H1 (cell line): ENCODE measurements at regions not wholly inside any gene's neighbourhood (a gene's known extent, or its start where the extent isn't known, plus 50 kb on each side); places are given as distances from the start of the nearest gene placed in this dataset.

Source experiments
- CTCF ChIA-PET: fragments of 300-600 bp; sonication (Branson Sonifier 250); formaldehyde crosslinking; loops from one replicate; lab custom pipeline; 2021; ENCODE audit not compliant: partially characterized antibody; lab: Charles Lee
- POLR2A ChIA-PET: fragments of 300-600 bp; sonication (Branson Sonifier 250); formaldehyde crosslinking; loops from one replicate; lab custom pipeline; 2021; ENCODE audit warnings: inconsistent platforms; ENCODE audit not compliant: partially characterized antibody; lab: Charles Lee
- DNase-seq, 2 experiments: peaks; one replicate each; pipeline versions ENCODE4 v3.0.0 to v3.0.0-alpha.2; 2010 to 2022; ENCODE audit warnings: low spot score in 2 of 2, low read depth in 1 of 2, mixed read lengths in 1 of 2
- FAIRE-seq: peaks from 2 replicates; lab custom pipeline; 2011; peaks lifted over from hg19 to GRCh38; lab: Jason Lieb, UNC
- H2AFZ ChIP-seq: 2 replicates; pipeline ENCODE4 v1.8.1; 2012; ENCODE audit warnings: low read length, inconsistent platforms
- H2AK5ac ChIP-seq: 2 replicates; pipeline ENCODE4 v1.6.1; 2013; ENCODE audit warnings: low read depth, low read length
- H2BK120ac ChIP-seq: replicated peaks from 2 replicates; pipeline ENCODE3; 2013; ENCODE audit warnings: low read depth, low read length, inconsistent platforms
- H2BK12ac ChIP-seq: 2 replicates; pipeline ENCODE4 v1.6.1; 2013; ENCODE audit warnings: low read depth, low read length
- H2BK15ac ChIP-seq: 2 replicates; pipeline ENCODE4 v1.6.1; 2013; ENCODE audit warnings: low read length
- H2BK20ac ChIP-seq: 2 replicates; pipeline ENCODE4 v1.6.1; 2013; ENCODE audit warnings: low read length
- H2BK5ac ChIP-seq: 2 replicates; pipeline ENCODE4 v1.6.1; 2013; ENCODE audit warnings: low read depth, low read length
- H3K14ac ChIP-seq: 2 replicates; pipeline ENCODE4 v1.6.1; 2013; ENCODE audit warnings: inconsistent platforms; ENCODE audit not compliant: insufficient read length
- H3K18ac ChIP-seq: 2 replicates; pipeline ENCODE4 v1.6.1; 2013; ENCODE audit warnings: low read length; ENCODE audit errors: extremely low read depth
- H3K23ac ChIP-seq: 2 replicates; pipeline ENCODE4 v1.6.1; 2013; ENCODE audit warnings: inconsistent platforms; ENCODE audit not compliant: insufficient read length
- H3K23me2 ChIP-seq: 2 replicates; pipeline ENCODE4 v1.6.1; 2013; ENCODE audit warnings: low read depth, low read length
- H3K27ac ChIP-seq: 2 replicates; pipeline ENCODE4 v1.6.1; 2011; ENCODE audit warnings: low read depth, low read length, inconsistent platforms
- H3K27me3 ChIP-seq, 4 experiments: replicated peaks in 1 of 4; 1 replicate in 1 of 4; 2 replicates in 3 of 4; pipeline versions ENCODE4 v1.6.1 to v1.8.1; 2011 to 2013; ENCODE audit warnings: low read length in 3 of 4, mild to moderate bottlenecking in 3 of 4, inconsistent platforms in 2 of 4, mixed read lengths in 2 of 4, moderate library complexity in 1 of 4; ENCODE audit not compliant: control insufficient read depth in 3 of 4, insufficient read depth in 3 of 4; ENCODE audit errors: extremely low read depth in 1 of 4
- H3K36me3 ChIP-seq, 4 experiments: 2 replicates each; pipeline versions ENCODE4 v1.6.1 to v1.8.1; 2011 to 2013; ENCODE audit warnings: mild to moderate bottlenecking in 4 of 4, low read length in 3 of 4, moderate library complexity in 2 of 4, control low read depth in 1 of 4, inconsistent platforms in 1 of 4; ENCODE audit not compliant: insufficient read depth in 4 of 4, control insufficient read depth in 2 of 4
- H3K4ac ChIP-seq: replicated peaks from 2 replicates; pipeline ENCODE3; 2013; ENCODE audit warnings: low read length, low read depth, mixed read lengths, inconsistent platforms; ENCODE audit not compliant: insufficient read length
- H3K4me1 ChIP-seq, 4 experiments: replicated peaks in 1 of 4; 1 replicate in 1 of 4; 2 replicates in 3 of 4; pipeline versions ENCODE4 v1.6.1 to v1.8.1; 2011 to 2013; ENCODE audit warnings: low read length in 3 of 4, inconsistent platforms in 2 of 4, mixed read lengths in 1 of 4; ENCODE audit not compliant: insufficient read depth in 4 of 4, control insufficient read depth in 3 of 4
- H3K4me2 ChIP-seq, 2 experiments: 2 replicates each; pipeline versions ENCODE4 v1.6.1 to v1.8.1; 2011 to 2013; ENCODE audit warnings: low read depth in 2 of 2, low read length in 2 of 2, control low read depth in 1 of 2, inconsistent platforms in 1 of 2, mild to moderate bottlenecking in 1 of 2; ENCODE audit not compliant: insufficient read depth in 1 of 2
- H3K4me3 ChIP-seq, 4 experiments: fragments of 200-600, 300-600 bp in 1 of 4; sonication (generic), shearing (Covaris generic), sonication (Bioruptor Twin) in 1 of 4; 2 replicates each; pipeline versions ENCODE4 v1.5.1 to v1.8.1; 2011 to 2016; ENCODE audit warnings: low read length in 4 of 4, low read depth in 3 of 4, control low read depth in 2 of 4, inconsistent platforms in 2 of 4, mild to moderate bottlenecking in 2 of 4, mixed read lengths in 1 of 4, moderate library complexity in 1 of 4; ENCODE audit not compliant: insufficient read depth in 2 of 4; ENCODE audit errors: extremely low read depth in 1 of 4
- H3K56ac ChIP-seq: replicated peaks from 2 replicates; pipeline ENCODE3; 2013; ENCODE audit warnings: low read depth, mild to moderate bottlenecking, mixed read lengths, low read length, inconsistent platforms; ENCODE audit not compliant: insufficient read length
- H3K79me1 ChIP-seq: 2 replicates; pipeline ENCODE4 v1.6.1; 2013; ENCODE audit warnings: low read depth, low read length, control low read depth
- H3K79me2 ChIP-seq, 2 experiments: 2 replicates each; pipeline versions ENCODE4 v1.6.1 to v1.8.1; 2012 to 2013; ENCODE audit warnings: low read length in 2 of 2, mild to moderate bottlenecking in 2 of 2, inconsistent platforms in 1 of 2; ENCODE audit not compliant: insufficient read depth in 2 of 2, control insufficient read depth in 1 of 2
- H3K9ac ChIP-seq, 4 experiments: replicated peaks in 1 of 4; 1 replicate in 1 of 4; 2 replicates in 3 of 4; pipeline versions ENCODE4 v1.6.1 to v1.8.1; 2011 to 2013; ENCODE audit warnings: low read depth in 3 of 4, low read length in 3 of 4, control low read depth in 2 of 4, mild to moderate bottlenecking in 2 of 4, moderate library complexity in 2 of 4, inconsistent platforms in 1 of 4; ENCODE audit errors: extremely low read depth in 1 of 4
- H3K9me3 ChIP-seq, 2 experiments: 2 replicates each; pipeline versions ENCODE4 v1.6.1 to v1.8.1; 2012 to 2013; ENCODE audit warnings: mild to moderate bottlenecking in 2 of 2, moderate library complexity in 2 of 2, control low read depth in 1 of 2, inconsistent platforms in 1 of 2, low read depth in 1 of 2, low read length in 1 of 2, mixed read lengths in 1 of 2; ENCODE audit not compliant: insufficient read depth in 2 of 2
- H4K20me1 ChIP-seq, 2 experiments: replicated peaks in 1 of 2; 2 replicates each; pipeline versions ENCODE3 to v1.8.1; 2011 to 2013; ENCODE audit warnings: inconsistent platforms in 2 of 2, low read length in 2 of 2, mild to moderate bottlenecking in 1 of 2; ENCODE audit not compliant: insufficient read depth in 2 of 2, control insufficient read depth in 1 of 2
- H4K5ac ChIP-seq: 2 replicates; pipeline ENCODE4 v1.6.1; 2013; ENCODE audit warnings: low read length, low read depth, mixed read lengths, inconsistent platforms; ENCODE audit not compliant: insufficient read length
- H4K8ac ChIP-seq: 2 replicates; pipeline ENCODE4 v1.8.0; 2013; ENCODE audit warnings: mild to moderate bottlenecking, moderate library complexity, low read length, inconsistent platforms; ENCODE audit not compliant: insufficient read depth; ENCODE audit errors: extremely low read depth
- H4K91ac ChIP-seq: replicated peaks from 2 replicates; pipeline ENCODE3; 2013; ENCODE audit warnings: low read length, mixed read lengths, inconsistent platforms; ENCODE audit not compliant: insufficient read length
- TEAD4 ChIP-seq: IDR thresholded peaks from 2 replicates; pipeline ENCODE4 v1.6.1; 2012; ENCODE audit warnings: low read depth, low read length, inconsistent platforms, mixed read lengths
- WGBS, 2 experiments: shearing (Covaris generic) in 1 of 2; methylation state at CpG; one replicate each; pipeline versions ENCODE4 v1.1.6 to v1.1.7; 2013 to 2015; ENCODE audit warnings: low lambda C conversion rate in 2 of 2, mixed read lengths in 2 of 2, inconsistent platforms in 1 of 2, low coverage in 1 of 2, missing lambda C conversion rate in 1 of 2; ENCODE audit not compliant: insufficient replicate concordance in 2 of 2, insufficient coverage in 1 of 2, insufficient read length in 1 of 2; ENCODE audit errors: extremely low coverage in 1 of 2, missing lambda C conversion rate in 1 of 2; 5-methylcytosine and 5-hydroxymethylcytosine counted together

DNA sequence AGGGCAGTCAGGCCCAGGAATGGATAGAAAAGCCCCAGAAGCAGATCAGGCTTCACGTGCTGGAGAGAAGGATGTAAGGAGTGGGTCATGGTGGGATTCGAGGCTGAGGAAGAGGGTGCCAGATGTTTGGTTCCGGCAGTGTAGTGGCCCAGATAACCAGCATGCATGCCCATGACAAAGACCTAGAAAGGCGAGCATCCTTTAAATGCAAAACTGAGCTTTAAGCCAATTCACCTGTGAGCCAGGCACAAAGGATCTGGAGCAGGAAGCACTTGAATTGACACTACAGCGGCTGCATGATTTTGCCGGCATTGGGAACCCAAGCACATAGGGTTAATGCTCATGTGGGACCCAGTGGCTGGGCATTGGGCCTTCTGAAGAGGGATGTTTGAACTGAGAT, 185.5 kb downstream of the TRIM29 start:
- no peak overlapping the region for H2BK12ac ChIP-seq
- no peak overlapping the region for H3K56ac ChIP-seq
- no peak overlapping the region for H4K8ac ChIP-seq
- H3K4me2 ChIP-seq, result no peak overlapping the region
- no peak for TF ChIP-seq TEAD4
- no peak overlapping the region for H2BK120ac ChIP-seq
- no peaks in the 10 kb centered on the region for H4K20me1 ChIP-seq
- no peak for FAIRE-seq
- H2BK20ac ChIP-seq, result no peak overlapping the region
- H4K91ac ChIP-seq, result no peak overlapping the region
- H3K79me1 ChIP-seq, result no peaks in the 10 kb centered on the region
- no peaks in the 10 kb centered on the region for H3K36me3 ChIP-seq
- no peak for DNase-seq
- peaks cover 0 to 6% (median 2%) of the 10 kb centered on the region in 4 experiments; a peak in 3 of 7 replicates for H3K4me1 ChIP-seq
- no peak overlapping the region for H2BK5ac ChIP-seq
- H3K18ac ChIP-seq, result no peak overlapping the region
- no peaks in the 10 kb centered on the region for H3K79me2 ChIP-seq
- 66% methylated on average over 6 of the region's 6 CpGs; no CpG with 5 or more reads in 1 of the 2 experiments for WGBS, 2 experiments
- no peak overlapping the region for H3K9ac ChIP-seq
- no peak overlapping the region for H3K4ac ChIP-seq
- H3K23me2 ChIP-seq, result no peaks in the 10 kb centered on the region
- H3K27ac ChIP-seq, result no peak overlapping the region
- ChIA-PET CTCF (interaction anchor here (0.6 to 1.6 kb wide), 4 partner anchors 10 to 1346 kb away, joined by 3 to 5 read pairs (median 4); no protein-coding TSS in a partner anchor), POLR2A (no interaction called here)
- H3K14ac ChIP-seq, result no peak overlapping the region
- no peak overlapping the region for H3K4me3 ChIP-seq
- H4K5ac ChIP-seq, result no peak overlapping the region
- H3K9me3 ChIP-seq, result no peaks in the 10 kb centered on the region
- no peak overlapping the region for H3K23ac ChIP-seq
- H2BK15ac ChIP-seq, result no peak overlapping the region
- H3K27me3 ChIP-seq, result no peaks in the 10 kb centered on the region; a peak in 1 of 7 replicates
- 0 out of 2 replicates have a peak overlapping the region, but pooled peaks have one; percentile 42 for H2AFZ ChIP-seq
- no peak overlapping the region for H2AK5ac ChIP-seq
